ENCODE measurements at regions not wholly inside any gene's neighbourhood (a gene's known extent, or its start where the extent isn't known, plus 50 kb on each side); places are given as distances from the start of the nearest gene placed in this dataset.

GRCh38 chr15:61500523-61500922, 271.4 kb upstream of the RORA start:
- H3K36me3 ChIP-seq (ENCODE audit: control insufficient read depth in 2 of 2, extremely low read depth in 1 of 2, insufficient read depth in 2 of 2, low read length in 2 of 2) = no peaks in the 10 kb centered on the region
- H4K20me1 ChIP-seq (replicated peaks; ENCODE audit: control insufficient read depth, extremely low read depth, insufficient read depth, low read length) = no peaks in the 10 kb centered on the region
- intact Hi-C loops (cut with micrococcal nuclease) (no loop called here), dilution Hi-C loops (cut with MboI; ENCODE audit: extremely low pct_ligation_motif_present, low sequenced_read_pairs) (no loop called here)
- H3K4me3 ChIP-seq (replicated peaks in 1 of 3; ENCODE audit: insufficient read depth in 1 of 3, low read depth in 1 of 3, low read length in 3 of 3) = no peak overlapping the region
- no TSS peak for BruUV-seq (replicated peaks)
- TF ChIP-seq FOS (IDR thresholded peaks at IDR 0.05; ENCODE audit: borderline replicate concordance, insufficient read depth, low read length) (no peak), MYC (IDR thresholded peaks at IDR 0.05; ENCODE audit: low read depth, low read length) (no peak), JUN (IDR thresholded peaks at IDR 0.05; ENCODE audit: borderline replicate concordance, insufficient read depth, insufficient read length, low read depth) (no peak), POLR2AphosphoS5 (IDR thresholded peaks at IDR 0.05; ENCODE audit: insufficient read depth, low read depth, low read length) (no peak), POLR2A (IDR thresholded peaks at IDR 0.05; ENCODE audit: low read depth, low read length) (no peak), MAX (IDR thresholded peaks at IDR 0.05; ENCODE audit: insufficient read depth, insufficient read length) (no peak), CTCF (IDR thresholded peaks at IDR 0.05; ENCODE audit: extremely low read depth in 1 of 2, insufficient read depth in 1 of 2, low read depth in 1 of 2, low read length in 2 of 2) (no peak), GATA2 (IDR thresholded peaks at IDR 0.05; ENCODE audit: insufficient read depth, insufficient read length, low read depth, low read length) (no peak), EZH2 (IDR thresholded peaks at IDR 0.05; ENCODE audit: borderline replicate concordance, low read depth, low read length, severe bottlenecking) (no peak)
- FAIRE-seq (no peak), DNase-seq (ENCODE audit: low read depth, low spot score) (no peak)
- H3K9me3 ChIP-seq (replicated peaks; ENCODE audit: control insufficient read depth, insufficient read depth, low read length) = no peaks in the 10 kb centered on the region
- ChIA-PET CTCF (no interaction called here), POLR2A (no interaction called here)
- no peak overlapping the region for H3K4me2 ChIP-seq (ENCODE audit: insufficient read depth, low read length)
- H3K79me2 ChIP-seq (ENCODE audit: control insufficient read depth, insufficient read depth, low read length) = no peaks in the 10 kb centered on the region
- H3K27me3 ChIP-seq (ENCODE audit: control insufficient read depth in 2 of 2, insufficient read depth in 2 of 2, low read length in 2 of 2) = peaks cover 11 to 16% of the 10 kb centered on the region in 2 experiments
- H3K9ac ChIP-seq (replicated peaks; ENCODE audit: extremely low read depth, insufficient read depth, low read length) = no peak overlapping the region
- H3K9me1 ChIP-seq (replicated peaks; ENCODE audit: control insufficient read depth, extremely low read depth, insufficient read depth, low read length) = no peaks in the 10 kb centered on the region
- H2AFZ ChIP-seq (ENCODE audit: low read depth, low read length) = no peak overlapping the region
- H3K4me1 ChIP-seq (ENCODE audit: control insufficient read depth, extremely low read depth, insufficient read depth, low read length) = peaks cover 11% of the 10 kb centered on the region
- H3K27ac ChIP-seq (ENCODE audit: insufficient read depth, low read depth, low read length) = no peak overlapping the region
